Lung (tissue), 11 donors: ENCODE measurements at regions not wholly inside any gene's neighbourhood (a gene's known extent, or its start where the extent isn't known, plus 50 kb on each side); places are given as distances from the start of the nearest gene placed in this dataset.

Experiments
- ATAC-seq: fragments of 200-7000 bp; cut with Tn5 transposase; one replicate; pipeline ENCODE4 v1.9.1; 2020; ENCODE audit warnings: moderate number of reproducible peaks; ENCODE audit not compliant: insufficient read depth, low FRiP score
- DNase-seq, 3 donors: peaks; one replicate each; pipeline ENCODE4 v3.0.0-alpha.2; 2013 to 2017
- H3K27ac ChIP-seq, 2 donors: one replicate each; pipeline ENCODE4 v1.5.1; 2013; ENCODE audit warnings: mild to moderate bottlenecking in 2 of 2, moderate library complexity in 2 of 2, control low read depth in 1 of 2, inconsistent platforms in 1 of 2, low read depth in 1 of 2, low read length in 1 of 2
- H3K27me3 ChIP-seq, 3 donors: one replicate each; pipeline ENCODE4 v1.5.1; 2013; ENCODE audit warnings: low read length in 2 of 3; ENCODE audit not compliant: control insufficient read depth in 3 of 3, insufficient read depth in 3 of 3
- H3K36me3 ChIP-seq, 4 donors: one replicate each; pipeline ENCODE4 v1.5.1; 2013; ENCODE audit warnings: low read length in 4 of 4, mild to moderate bottlenecking in 1 of 4, moderate library complexity in 1 of 4; ENCODE audit not compliant: control insufficient read depth in 4 of 4, insufficient read depth in 4 of 4
- H3K4me1 ChIP-seq, 5 donors: one replicate each; pipeline ENCODE4 v1.5.1; 2013; ENCODE audit warnings: low read length in 5 of 5, mild to moderate bottlenecking in 2 of 5, moderate library complexity in 1 of 5; ENCODE audit not compliant: control insufficient read depth in 5 of 5, insufficient read depth in 5 of 5
- H3K4me3 ChIP-seq: one replicate; pipeline ENCODE4 v1.5.1; 2013; ENCODE audit warnings: mild to moderate bottlenecking, control low read depth, moderate library complexity
- H3K9ac ChIP-seq, 2 donors: one replicate each; pipeline ENCODE4 v1.5.1; 2013; ENCODE audit warnings: low read length in 2 of 2, control low read depth in 1 of 2; ENCODE audit not compliant: insufficient read depth in 1 of 2
- H3K9me3 ChIP-seq, 4 donors: one replicate each; pipeline ENCODE4 v1.5.1; 2013; ENCODE audit warnings: low read length in 3 of 4, mild to moderate bottlenecking in 1 of 4, moderate library complexity in 1 of 4; ENCODE audit not compliant: control insufficient read depth in 4 of 4, insufficient read depth in 3 of 4
- CTCF ChIP-seq: IDR thresholded peaks from 2 replicates; pipeline ENCODE4 v1.5.1; 2012; ENCODE audit warnings: mild to moderate bottlenecking; ENCODE audit errors: control extremely low read depth, extremely low read depth
- WGBS, 2 donors: extraction: QIAGEN DNeasy Blood & Tissue Kit; methylation state at CpG; one replicate each; pipeline ENCODE4 v1.1.7; 2013; 5-methylcytosine and 5-hydroxymethylcytosine counted together
- donor health status: control.
- donor health status: control.
- donor health status: Bipolar disorder and iron deficiency.
- donor health status: healthy.
- donor health status: DM: yes; HTN: yes; CAD: no.

GRCh38 chr2:155965415-155966063, 367.0 kb downstream of the NR4A2 start:
- DNase-seq, result no peak
- Histone ChIP-seq H3K36me3 (no peaks in the 10 kb centered on the region), H3K9ac (no peak overlapping the region), H3K27me3 (no peaks in the 10 kb centered on the region), H3K4me1 (no peaks in the 10 kb centered on the region), H3K27ac (no peak overlapping the region), H3K9me3 (no peaks in the 10 kb centered on the region), H3K4me3 (no peak overlapping the region)
- TF ChIP-seq CTCF, result no peak
- WGBS, 2 donors, result 90 to 91% methylated on average over 9 to 14 of the region's 14 CpGs
- ATAC-seq, result no peak

GRCh38 chr2:155961641-155962040, 370.9 kb downstream of the NR4A2 start:
- 79 to 91% methylated on average over 4 of the region's 4 CpGs for WGBS, 2 donors
- Histone ChIP-seq H3K9ac (no peak overlapping the region), H3K4me1 (no peaks in the 10 kb centered on the region), H3K4me3 (no peak overlapping the region), H3K27me3 (no peaks in the 10 kb centered on the region), H3K36me3 (no peaks in the 10 kb centered on the region), H3K27ac (no peak overlapping the region), H3K9me3 (no peaks in the 10 kb centered on the region)
- DNase-seq, result no peak
- no peak for TF ChIP-seq CTCF
- ATAC-seq, result no peak

GRCh38 chr2:155958834-155959233, 373.7 kb downstream of the NR4A2 start:
- WGBS, 2 donors, result 41 to 61% methylated on average over 2 of the region's 2 CpGs
- no peak overlapping the region for H3K27ac ChIP-seq
- H3K4me3 ChIP-seq, result no peak overlapping the region
- no peak overlapping the region for H3K9ac ChIP-seq
- H3K4me1 ChIP-seq, result no peaks in the 10 kb centered on the region
- peak in 2 of 3 donors; percentile 24 to 59 for DNase-seq
- no peaks in the 10 kb centered on the region for H3K27me3 ChIP-seq
- no peak for TF ChIP-seq CTCF
- no peak for ATAC-seq
- no peaks in the 10 kb centered on the region for H3K36me3 ChIP-seq
- no peaks in the 10 kb centered on the region for H3K9me3 ChIP-seq

- Histone ChIP-seq H3K9ac (no peak overlapping the region), H3K36me3 (no peaks in the 10 kb centered on the region), H3K27ac (no peak overlapping the region), H3K4me1 (no peaks in the 10 kb centered on the region), H3K9me3 (no peaks in the 10 kb centered on the region), H3K4me3 (no peak overlapping the region), H3K27me3 (no peaks in the 10 kb centered on the region)
- no peak for TF ChIP-seq CTCF
- ATAC-seq, result no peak
- 73 to 85% methylated on average over 3 of the region's 3 CpGs for WGBS, 2 donors
- DNase-seq, result no peak
These were observed 385.5 kb downstream of the NR4A2 start for GRCh38 chr2:155947069-155947468.
